Neural crest cell (in vitro differentiated cells): ENCODE measurements at regions not wholly inside any gene's neighbourhood (a gene's known extent, or its start where the extent isn't known, plus 50 kb on each side); places are given as distances from the start of the nearest gene placed in this dataset.

ENCODE experiments used
- DNase-seq: peaks from one replicate; pipeline ENCODE4 v3.0.0; 2021; ENCODE audit warnings: low read depth, mixed read lengths, low spot score
- H3K27ac Mint-ChIP-seq: one replicate; pipeline ENCODE4 v1.8.0; 2021; ENCODE audit warnings: mild to moderate bottlenecking, mixed read lengths; ENCODE audit not compliant: unreplicated experiment
- H3K27me3 Mint-ChIP-seq: 2 replicates; pipeline ENCODE4 v1.8.0; 2021; ENCODE audit warnings: low read depth, mild to moderate bottlenecking, mixed read lengths
- H3K36me3 Mint-ChIP-seq: 2 replicates; pipeline ENCODE4 v1.8.0; 2021; ENCODE audit warnings: low read depth, mild to moderate bottlenecking, mixed read lengths
- H3K4me1 Mint-ChIP-seq: 2 replicates; pipeline ENCODE4 v1.8.0; 2021; ENCODE audit warnings: mixed read lengths
- H3K4me3 Mint-ChIP-seq: one replicate; pipeline ENCODE4 v1.8.0; 2021; ENCODE audit warnings: mild to moderate bottlenecking, mixed read lengths
- H3K9me3 Mint-ChIP-seq: 2 replicates; pipeline ENCODE4 v1.8.0; 2021; ENCODE audit warnings: mixed read lengths
- TF ChIP-seq, protein P1 (sequence below): fragments of 200-600 bp; sonication (generic); conservative IDR thresholded peaks from 2 replicates; pipeline ENCODE4 v1.5.0; 2021; ENCODE audit warnings: antibody characterized with exemption, mild to moderate bottlenecking

DNA sequence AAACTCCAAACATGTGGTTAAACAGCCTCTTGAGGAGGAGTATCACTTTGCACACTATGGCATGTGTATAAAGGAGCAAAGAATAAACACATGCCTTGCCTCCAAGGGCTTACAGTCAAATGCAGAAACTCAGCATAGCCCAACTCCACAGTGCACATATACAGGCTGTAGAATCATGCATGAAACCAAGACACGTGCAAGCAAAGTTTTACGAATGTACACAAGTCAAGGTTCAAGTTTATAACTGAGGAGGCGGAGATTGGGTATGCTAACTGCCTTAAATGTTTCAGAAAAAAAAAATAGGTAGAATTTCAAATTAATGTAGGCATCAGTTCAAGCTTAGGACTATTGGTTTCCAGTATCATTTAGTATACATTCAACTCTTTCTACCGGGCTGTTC is 321.1 kb downstream of the SOX9 start:
- Mint-ChIP-seq H3K9me3 (peaks cover 7% of the 10 kb centered on the region), H3K27ac (no peak overlapping the region), H3K4me1 (no peaks in the 10 kb centered on the region), H3K27me3 (no peaks in the 10 kb centered on the region), H3K4me3 (no peak overlapping the region), H3K36me3 (no peaks in the 10 kb centered on the region)
- no peak for DNase-seq
- TF ChIP-seq, protein P1, sequence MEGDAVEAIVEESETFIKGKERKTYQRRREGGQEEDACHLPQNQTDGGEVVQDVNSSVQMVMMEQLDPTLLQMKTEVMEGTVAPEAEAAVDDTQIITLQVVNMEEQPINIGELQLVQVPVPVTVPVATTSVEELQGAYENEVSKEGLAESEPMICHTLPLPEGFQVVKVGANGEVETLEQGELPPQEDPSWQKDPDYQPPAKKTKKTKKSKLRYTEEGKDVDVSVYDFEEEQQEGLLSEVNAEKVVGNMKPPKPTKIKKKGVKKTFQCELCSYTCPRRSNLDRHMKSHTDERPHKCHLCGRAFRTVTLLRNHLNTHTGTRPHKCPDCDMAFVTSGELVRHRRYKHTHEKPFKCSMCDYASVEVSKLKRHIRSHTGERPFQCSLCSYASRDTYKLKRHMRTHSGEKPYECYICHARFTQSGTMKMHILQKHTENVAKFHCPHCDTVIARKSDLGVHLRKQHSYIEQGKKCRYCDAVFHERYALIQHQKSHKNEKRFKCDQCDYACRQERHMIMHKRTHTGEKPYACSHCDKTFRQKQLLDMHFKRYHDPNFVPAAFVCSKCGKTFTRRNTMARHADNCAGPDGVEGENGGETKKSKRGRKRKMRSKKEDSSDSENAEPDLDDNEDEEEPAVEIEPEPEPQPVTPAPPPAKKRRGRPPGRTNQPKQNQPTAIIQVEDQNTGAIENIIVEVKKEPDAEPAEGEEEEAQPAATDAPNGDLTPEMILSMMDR = no peak

DNA sequence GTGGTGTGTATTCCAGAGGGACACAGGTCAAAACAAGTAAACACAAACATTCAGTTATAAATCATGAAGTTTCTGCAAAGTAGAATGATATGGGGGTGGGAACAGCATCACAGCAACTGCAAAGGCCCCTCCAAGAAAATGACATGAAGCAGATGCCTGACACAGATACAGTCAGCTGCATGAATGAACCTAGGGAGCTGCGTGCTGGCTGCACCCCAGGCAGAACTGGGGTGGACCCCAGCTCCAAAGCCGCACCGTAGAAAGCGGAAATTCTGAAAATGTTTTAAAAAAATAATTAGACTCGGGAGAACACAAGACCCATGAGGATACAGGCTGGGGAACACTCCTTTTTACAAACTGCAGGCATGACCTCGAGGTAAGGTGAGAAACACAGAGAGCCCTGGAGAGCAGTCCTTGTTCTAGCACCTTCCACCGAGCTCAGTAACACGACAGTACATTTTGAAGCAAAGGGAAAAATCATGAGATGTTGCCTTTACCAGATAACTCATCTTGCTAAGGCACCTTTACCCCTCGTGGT is 323.8 kb downstream of the SOX9 start:
- Mint-ChIP-seq H3K4me1 (peaks cover 5% of the 10 kb centered on the region), H3K27me3 (no peaks in the 10 kb centered on the region), H3K27ac (no peak overlapping the region), H3K9me3 (peaks cover 6% of the 10 kb centered on the region), H3K36me3 (no peaks in the 10 kb centered on the region), H3K4me3 (no peak overlapping the region)
- TF ChIP-seq, protein P1 = no peak
- no peak for DNase-seq

DNA sequence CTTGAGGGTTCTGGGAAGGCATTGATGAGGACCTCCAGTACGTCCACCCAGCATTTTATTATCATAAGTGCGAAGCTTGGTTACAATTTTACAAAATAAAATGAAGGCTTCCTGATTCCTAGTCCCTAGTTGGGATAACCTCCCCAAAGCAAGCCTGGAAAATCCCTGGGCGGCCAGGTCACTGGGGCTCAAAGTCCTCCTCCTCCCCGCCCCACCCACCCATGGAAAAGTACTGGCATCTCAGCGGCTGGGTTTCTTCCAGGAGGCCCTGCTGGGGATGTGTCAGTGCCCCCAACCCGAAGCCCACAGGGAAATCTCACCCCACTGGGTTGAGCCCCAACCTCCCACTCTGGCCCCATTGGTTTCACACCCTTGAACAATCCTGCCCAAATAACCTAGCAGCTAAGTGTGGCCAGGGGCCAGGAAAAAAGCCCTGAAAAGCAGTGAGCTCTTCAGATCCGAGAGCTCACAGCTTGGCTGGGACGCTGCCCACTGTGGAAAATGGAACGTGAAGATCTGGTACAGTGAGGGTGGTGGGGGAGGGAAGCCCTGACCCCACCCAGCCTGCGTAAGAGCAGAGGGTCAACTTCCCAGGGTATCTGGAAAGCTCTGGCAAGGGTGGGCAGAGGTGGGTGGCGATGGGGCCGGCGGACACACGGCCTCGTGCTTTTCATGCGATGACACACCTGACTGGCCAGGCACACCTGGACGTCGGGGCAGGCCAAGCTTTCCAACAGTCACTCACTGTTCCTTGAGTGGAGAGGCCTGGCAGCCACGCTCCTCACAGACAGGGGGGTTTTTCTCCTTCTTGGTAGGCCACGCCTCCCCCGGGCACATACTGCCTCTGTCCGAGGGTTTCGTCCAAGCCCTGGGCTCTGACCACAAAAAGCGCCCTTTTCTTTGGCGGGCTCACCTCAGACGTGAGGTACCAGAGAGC is 324.5 kb downstream of the SOX9 start:
- Mint-ChIP-seq H3K27me3 (no peaks in the 10 kb centered on the region), H3K4me1 (peaks cover 5% of the 10 kb centered on the region), H3K4me3 (no peak overlapping the region), H3K36me3 (no peaks in the 10 kb centered on the region), H3K9me3 (peaks cover 3% of the 10 kb centered on the region), H3K27ac (no peak overlapping the region)
- TF ChIP-seq, protein P1 = no peak
- no peak for DNase-seq

DNA sequence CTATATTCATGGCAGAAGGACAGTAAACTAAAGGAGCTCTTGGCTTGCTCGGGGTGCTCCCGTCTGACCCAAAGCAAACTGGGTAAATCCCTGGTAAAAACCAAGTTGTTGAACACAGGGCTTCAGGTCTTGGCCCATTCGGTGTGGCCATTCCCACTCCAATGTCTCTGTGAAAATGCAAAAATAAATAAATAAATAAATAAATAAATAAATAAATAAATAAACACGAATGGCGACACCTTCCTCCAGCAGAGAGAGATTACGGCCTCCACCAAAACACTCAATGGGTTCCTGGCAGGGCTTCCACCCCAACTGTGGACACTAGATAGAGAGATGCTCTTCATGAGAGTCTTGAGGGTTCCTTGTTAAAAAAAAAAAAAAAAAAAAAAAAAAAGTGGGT is 325.3 kb downstream of the SOX9 start:
- Mint-ChIP-seq H3K36me3 (no peaks in the 10 kb centered on the region), H3K9me3 (peaks cover 3% of the 10 kb centered on the region), H3K4me1 (peaks cover 5% of the 10 kb centered on the region), H3K27ac (no peak overlapping the region), H3K27me3 (no peaks in the 10 kb centered on the region), H3K4me3 (no peak overlapping the region)
- DNase-seq = no peak
- TF ChIP-seq, protein P1 = no peak

DNA sequence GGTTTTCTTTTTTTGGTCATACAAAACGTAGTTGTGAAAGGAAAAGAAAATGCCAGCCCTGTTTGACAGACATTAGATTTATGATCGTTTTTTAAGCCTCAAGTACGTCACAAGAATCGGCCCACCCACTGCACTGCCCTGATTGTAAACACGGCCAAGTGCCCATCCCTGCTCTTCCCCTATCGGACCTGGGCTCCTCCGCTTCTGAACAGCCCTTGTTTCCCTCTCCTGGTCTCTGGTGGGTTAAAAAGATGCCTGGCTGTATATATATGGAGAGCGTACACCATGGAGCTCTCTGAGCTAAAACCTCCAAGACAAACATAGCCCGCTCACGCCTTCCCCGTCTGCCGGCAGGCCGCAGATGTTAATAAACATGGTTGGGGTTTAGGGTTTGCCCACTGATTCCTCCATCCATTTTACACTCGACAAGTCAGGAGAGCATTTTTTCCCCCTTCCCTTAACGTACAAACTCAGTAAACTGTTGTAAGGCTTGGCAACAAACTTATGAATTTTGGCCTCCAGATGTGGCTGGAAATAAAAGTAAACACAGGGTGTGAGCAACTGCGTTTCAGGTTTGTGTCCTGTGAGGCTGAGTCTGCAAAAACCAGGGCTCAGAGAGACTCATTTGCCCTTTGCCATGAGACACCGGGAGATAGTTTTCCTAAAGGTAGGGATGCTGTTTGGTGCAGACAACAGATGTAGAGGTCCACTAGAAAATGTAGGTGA is 325.9 kb downstream of the SOX9 start:
- peaks cover 3% of the 10 kb centered on the region for H3K9me3 Mint-ChIP-seq
- no peak overlapping the region for H3K27ac Mint-ChIP-seq
- H3K27me3 Mint-ChIP-seq = no peaks in the 10 kb centered on the region
- no peak overlapping the region for H3K4me3 Mint-ChIP-seq
- TF ChIP-seq, protein P1 = no peak
- peaks cover 5% of the 10 kb centered on the region for H3K4me1 Mint-ChIP-seq
- no peaks in the 10 kb centered on the region for H3K36me3 Mint-ChIP-seq
- no peak for DNase-seq
